Nucleus accumbens (tissue), 56 donors: ENCODE measurements at regions not wholly inside any gene's neighbourhood (a gene's known extent, or its start where the extent isn't known, plus 50 kb on each side); places are given as distances from the start of the nearest gene placed in this dataset.
"Not testable (repeated sequence)": the region's sequence is repeated elsewhere in the genome, so short reads cannot be mapped to it uniquely, and the experiment has no call there.

Source experiments
- DNase-seq, 56 donors: peaks; one replicate each; lab custom pipeline; 2025; lab: John Stamatoyannopoulos, UW

- DNase-seq: no peak
Measured at GRCh38 chr2:31739161-31739560, 158.4 kb upstream of the SRD5A2 start.

DNA sequence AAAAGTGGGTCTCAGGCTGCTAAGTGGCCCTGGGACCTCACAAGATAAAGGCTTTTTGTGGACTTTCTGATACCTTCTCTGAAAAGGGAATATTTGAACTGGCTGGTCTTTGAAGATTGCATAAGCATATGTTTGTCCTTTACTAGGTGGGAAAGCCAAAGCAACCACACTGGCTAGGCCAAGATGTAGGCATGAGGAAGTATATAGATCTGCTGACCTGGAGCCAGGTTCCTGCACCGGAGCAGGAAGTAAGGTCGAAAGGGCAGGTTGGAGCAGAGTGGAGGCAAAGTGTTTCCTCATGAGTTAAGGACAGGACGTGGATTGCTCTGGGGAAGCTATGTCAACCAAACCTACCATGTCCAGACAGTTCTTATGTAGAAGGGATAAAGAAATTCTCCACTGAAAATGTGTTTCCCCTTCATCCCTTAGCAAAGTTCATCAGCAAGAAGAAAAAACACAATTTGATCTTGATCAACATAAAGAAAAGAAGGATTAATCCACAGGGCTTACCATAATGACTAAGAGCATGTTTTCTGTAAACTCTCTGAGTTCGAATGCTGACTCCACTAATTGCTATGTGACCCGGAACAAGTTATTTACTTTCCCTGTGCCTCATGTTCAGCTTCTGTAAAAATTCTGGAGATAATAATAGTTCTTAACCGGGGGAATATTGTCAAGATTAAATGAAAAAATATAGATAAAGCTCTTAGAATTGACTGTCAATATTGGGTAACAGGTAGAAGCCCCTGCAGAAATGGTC, 156.1 kb upstream of the SRD5A2 start:
- no peak for DNase-seq

- DNase-seq: no peak
Measured at GRCh38 chr2:31735716-31736115, 155.0 kb upstream of the SRD5A2 start.

- DNase-seq: no peak
Measured at GRCh38 chr2:31729442-31730092, 148.8 kb upstream of the SRD5A2 start.

- DNase-seq: no peak
Measured at GRCh38 chr2:31729065-31729439, 148.3 kb upstream of the SRD5A2 start.

DNA sequence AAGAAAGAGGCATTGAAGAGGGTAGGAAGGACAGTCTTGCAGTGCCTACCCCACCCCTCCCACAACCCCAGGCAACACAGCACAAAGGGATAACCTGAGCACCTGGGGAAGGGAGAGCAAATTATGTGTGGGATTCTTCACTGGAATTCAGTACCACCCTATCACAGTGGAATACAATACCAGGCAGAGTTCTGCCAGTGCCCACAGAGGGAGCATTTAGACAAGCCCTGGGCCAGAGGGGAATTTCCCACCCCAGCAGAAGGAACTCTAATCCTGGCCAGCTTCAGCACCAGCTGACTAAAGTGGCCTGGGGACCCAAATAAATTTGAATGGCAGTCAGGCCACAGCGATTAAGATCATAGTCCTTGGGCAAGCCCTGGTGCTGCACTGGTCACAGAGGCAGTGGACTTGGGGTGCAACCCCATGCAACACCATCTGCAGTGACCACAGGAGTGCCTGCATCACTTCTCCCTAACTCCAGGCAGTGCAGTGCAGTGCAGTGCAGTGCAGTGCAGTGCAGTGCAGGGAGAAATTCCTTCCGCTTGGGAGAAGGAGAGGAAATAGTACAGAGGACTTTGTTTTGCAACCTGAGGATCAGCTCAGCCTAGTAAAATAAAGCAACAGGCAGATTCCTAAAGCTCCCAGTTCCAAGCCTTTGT, 147.8 kb upstream of the SRD5A2 start:
- DNase-seq: no peak

- DNase-seq: no peak
Measured at GRCh38 chr2:31726457-31726856, 145.7 kb upstream of the SRD5A2 start.

DNA sequence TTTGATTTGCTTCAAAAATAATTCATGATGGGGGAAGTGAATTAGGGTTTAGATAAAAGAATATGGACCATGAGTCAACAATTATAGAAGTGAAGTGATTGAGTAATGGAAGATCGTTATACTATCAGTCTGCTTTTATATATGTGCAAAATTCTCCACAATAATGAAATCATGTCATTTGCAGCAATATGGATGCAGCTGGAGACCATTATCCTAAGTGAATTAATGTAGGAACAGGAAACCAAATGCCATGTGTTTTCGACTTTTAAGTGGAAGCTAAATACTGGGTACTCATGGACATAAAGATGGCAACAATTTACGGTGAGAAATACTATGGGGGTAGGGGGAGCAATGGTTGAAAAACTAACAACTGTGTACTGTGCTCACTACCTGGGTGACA, 144.7 kb upstream of the SRD5A2 start:
- no peak for DNase-seq

DNA sequence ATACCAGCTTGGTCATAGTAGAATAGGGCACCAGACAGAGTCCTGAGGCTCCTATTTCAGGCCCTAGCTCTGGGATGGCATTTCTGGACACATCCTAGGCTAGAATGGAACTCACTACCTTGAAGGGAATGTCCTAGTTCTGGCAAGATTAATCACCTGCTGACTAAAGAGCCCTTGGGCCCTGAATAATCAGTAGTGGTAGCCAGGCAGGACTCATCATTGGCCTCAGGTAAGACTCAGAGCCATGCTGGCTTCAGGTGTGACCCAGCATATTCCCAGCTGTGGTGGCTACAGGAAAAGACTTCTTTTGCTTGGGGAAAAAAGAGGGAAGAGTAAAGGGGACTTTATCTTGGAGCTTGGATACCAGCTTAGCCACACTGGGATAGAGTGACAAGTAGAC, 131.0 kb upstream of the SRD5A2 start:
- DNase-seq: no peak

DNA sequence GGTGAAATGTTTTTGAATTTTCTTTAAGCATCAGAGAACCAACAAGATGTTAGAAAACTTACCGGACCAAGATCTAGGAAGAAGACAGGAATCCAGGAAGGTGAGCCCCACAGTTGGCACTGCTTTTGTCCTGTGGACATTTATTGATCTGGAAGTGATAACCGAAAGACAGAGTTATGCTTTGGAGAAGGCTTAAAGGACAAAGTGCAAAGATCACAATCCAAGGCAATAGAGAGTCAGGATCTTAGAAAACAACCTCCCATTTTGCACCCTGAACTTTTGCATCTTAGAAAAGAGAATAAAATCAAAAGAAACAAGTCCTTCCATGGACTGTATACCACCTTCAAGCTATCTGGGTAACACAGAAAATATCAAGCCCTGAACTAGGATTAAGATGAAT, 129.4 kb upstream of the SRD5A2 start:
- no peak for DNase-seq

GRCh38 chr2:31707992-31708391, 127.3 kb upstream of the SRD5A2 start:
- DNase-seq: no peak

DNA sequence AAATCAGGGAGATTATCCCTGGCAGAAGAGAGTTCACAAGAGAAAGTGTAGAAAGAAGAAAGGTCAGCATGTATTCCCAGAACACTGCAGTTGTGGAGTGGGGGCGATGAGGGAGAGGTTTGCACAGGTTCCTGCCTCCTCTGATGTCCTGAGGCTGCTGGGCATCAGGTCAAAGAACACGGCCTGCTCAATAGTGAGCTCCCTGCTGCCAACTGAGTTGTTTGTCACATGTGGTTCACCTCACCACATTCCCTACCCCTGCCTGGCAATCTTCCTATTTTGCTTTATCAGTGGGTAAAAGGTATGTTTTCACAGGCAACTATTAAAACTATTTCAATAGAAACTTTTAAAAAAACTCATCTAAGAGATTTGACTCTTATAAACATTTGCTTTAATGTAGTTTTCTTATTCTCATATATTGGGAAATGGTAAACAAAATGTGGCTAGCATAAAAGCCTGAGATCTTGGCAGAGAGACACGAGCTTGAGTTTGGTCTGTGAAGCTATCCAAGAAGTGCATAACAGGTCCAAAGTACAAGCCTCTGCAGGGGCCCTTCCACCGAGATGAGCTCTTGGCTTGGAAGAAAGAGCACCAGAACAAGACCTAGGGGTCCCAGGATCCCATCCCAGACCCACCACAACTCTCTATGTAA, 123.9 kb upstream of the SRD5A2 start:
- no peak for DNase-seq

- no peak for DNase-seq
Measured at GRCh38 chr2:31703253-31703652, 122.5 kb upstream of the SRD5A2 start.

- no peak for DNase-seq
Measured at GRCh38 chr2:31698722-31699121, 118.0 kb upstream of the SRD5A2 start.

DNA sequence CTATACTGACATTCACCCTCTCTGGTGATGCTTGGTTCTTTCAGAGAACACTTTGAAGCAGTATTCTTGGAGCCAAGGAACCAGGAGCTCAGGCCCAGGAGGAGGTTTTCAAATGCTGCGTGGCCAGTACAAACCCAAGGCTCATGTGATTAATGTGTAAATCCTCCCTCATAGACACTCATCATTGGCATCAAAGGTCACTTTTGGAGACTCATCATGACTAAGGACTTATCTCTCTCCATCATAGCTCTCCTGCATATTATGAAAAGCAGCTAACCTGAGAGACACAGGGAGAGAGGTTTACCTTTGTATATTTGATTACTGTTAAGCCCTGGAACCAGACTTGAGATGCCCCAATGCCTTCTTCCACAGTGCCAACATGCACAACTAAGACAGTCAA, 115.3 kb upstream of the SRD5A2 start:
- no peak for DNase-seq

GRCh38 chr2:31694444-31694843, 113.7 kb upstream of the SRD5A2 start:
- DNase-seq: no peak

DNA sequence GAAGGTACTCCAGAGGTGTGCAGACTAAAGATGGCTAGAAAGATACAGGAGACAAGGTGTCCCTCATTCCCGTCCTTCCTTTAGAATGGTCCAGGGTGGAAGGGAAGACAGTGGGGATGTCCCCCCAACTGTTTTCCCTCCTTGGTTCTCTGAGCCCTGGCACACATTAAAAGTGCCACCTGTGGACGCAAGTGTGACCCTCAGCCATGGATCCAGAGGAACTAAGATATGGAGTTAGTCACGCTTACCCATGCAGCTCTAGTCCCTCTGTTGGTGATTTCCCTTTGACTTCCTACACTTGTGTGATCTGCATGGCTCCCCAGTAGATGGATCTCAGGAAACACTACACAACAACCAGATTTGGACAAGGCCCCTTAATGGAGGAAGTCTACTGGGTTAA, 113.1 kb upstream of the SRD5A2 start:
- no peak for DNase-seq

DNA sequence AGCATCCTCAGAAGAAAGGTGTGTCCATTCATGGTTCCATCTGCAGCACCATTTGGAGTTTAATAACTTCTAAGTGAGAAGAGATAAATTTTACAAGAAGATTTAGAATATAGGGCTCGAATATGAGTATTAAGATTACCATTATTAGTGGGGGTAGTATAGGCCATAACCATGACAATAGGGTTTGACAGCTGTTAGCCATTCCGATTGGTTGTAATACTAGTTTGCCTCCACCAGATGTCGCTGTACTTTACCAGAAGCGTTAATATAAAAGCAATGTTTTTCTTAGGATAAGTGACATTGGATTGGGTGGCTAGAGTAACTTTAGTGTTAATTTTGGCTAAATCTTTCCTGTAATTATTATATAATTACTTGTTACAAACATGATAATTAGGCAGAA, 107.5 kb upstream of the SRD5A2 start:
- DNase-seq: no peak

DNA sequence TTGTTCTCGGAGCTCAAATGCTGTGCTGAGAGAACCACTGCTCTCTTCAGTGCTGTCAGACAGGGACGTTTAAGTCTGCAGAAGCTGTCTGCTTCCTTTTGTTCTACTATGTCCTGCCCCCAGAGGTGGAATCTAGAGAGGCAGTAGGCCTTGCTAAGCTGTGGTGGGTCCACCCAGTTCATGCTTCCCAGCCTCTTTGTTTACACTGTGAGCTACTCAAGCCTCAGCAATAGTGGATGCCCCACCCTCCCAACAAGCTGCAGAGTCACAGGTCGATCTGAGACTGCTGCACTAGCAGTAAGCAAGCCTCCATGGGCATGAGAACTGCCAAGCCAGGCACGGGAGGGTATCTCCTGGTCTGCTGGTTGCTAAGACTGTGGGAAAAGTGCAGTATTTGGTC, 102.8 kb upstream of the SRD5A2 start:
- DNase-seq: not testable (repeated sequence)

- no peak for DNase-seq
Measured at GRCh38 chr2:31675485-31675901, 94.8 kb upstream of the SRD5A2 start.

GRCh38 chr2:31674446-31674845, 93.7 kb upstream of the SRD5A2 start:
- no peak for DNase-seq
